PC-3 (cell line): ENCODE measurements at regions not wholly inside any gene's neighbourhood (a gene's known extent, or its start where the extent isn't known, plus 50 kb on each side); places are given as distances from the start of the nearest gene placed in this dataset.

Source experiments
- ATAC-seq: fragments of 200-7000 bp; cut with Tn5 transposase; 2 replicates; pipeline ENCODE4 v1.9.1; 2020; ENCODE audit warnings: mild to moderate bottlenecking, moderate library complexity
- BruUV-seq: library from RNA; stranded (reverse); fragments of 400-500 nt; replicated peaks from 2 replicates; lab custom pipeline; 2021; lab: Mats Ljungman, UMichigan
- CTCF ChIA-PET: fragments of 300-600 bp; sonication (Branson Sonifier 250); formaldehyde crosslinking; loops from one replicate; lab custom pipeline; 2022; ENCODE audit warnings: antibody characterized with exemption; lab: Charles Lee
- POLR2A ChIA-PET: fragments of 300-600 bp; sonication (Branson Sonifier 250); formaldehyde crosslinking; loops from one replicate; lab custom pipeline; 2022; ENCODE audit warnings: antibody characterized with exemption; ENCODE audit not compliant: unreplicated experiment; lab: Charles Lee
- DNase-seq: peaks from one replicate; pipeline ENCODE4 v3.0.0-alpha.2; 2015
- H2AFZ ChIP-seq: fragments of 300-600 bp; sonication (generic); 2 replicates; pipeline ENCODE4 v1.6.0; 2016; ENCODE audit warnings: antibody characterized with exemption, low read length
- H3F3A ChIP-seq: fragments of 300-600 bp; sonication (generic); one replicate; pipeline ENCODE4 v1.6.0; 2017; ENCODE audit warnings: antibody characterized with exemption, low read length, control low read depth, mild to moderate bottlenecking; ENCODE audit not compliant: unreplicated experiment
- H3K27ac ChIP-seq: fragments of 300-600 bp; sonication (generic); 2 replicates; pipeline ENCODE4 v1.5.1; 2016; ENCODE audit warnings: mild to moderate bottlenecking, low read length
- H3K27me3 ChIP-seq: fragments of 300-600 bp; sonication (generic); 2 replicates; pipeline ENCODE4 v1.6.1; 2016; ENCODE audit warnings: low read length, mixed read lengths
- H3K36me3 ChIP-seq: fragments of 300-600 bp; sonication (generic); 2 replicates; pipeline ENCODE4 v1.6.1; 2016; ENCODE audit warnings: low read depth, mixed run types, low read length, mixed read lengths
- H3K4me1 ChIP-seq: fragments of 300-600 bp; sonication (generic); 2 replicates; pipeline ENCODE4 v1.5.1; 2016; ENCODE audit warnings: low read length; ENCODE audit not compliant: insufficient read depth
- H3K4me2 ChIP-seq: fragments of 300-600 bp; sonication (generic); 2 replicates; pipeline ENCODE4 v1.6.0; 2016; ENCODE audit warnings: low read length
- H3K4me3 ChIP-seq: fragments of 300-600 bp; sonication (generic); 2 replicates; pipeline ENCODE4 v1.5.1; 2016; ENCODE audit warnings: mild to moderate bottlenecking, low read length, mixed read lengths
- H3K79me2 ChIP-seq: fragments of 300-600 bp; sonication (generic); 2 replicates; pipeline ENCODE4 v1.6.1; 2017; ENCODE audit warnings: low read length, mixed read lengths
- H3K9ac ChIP-seq: fragments of 300-600 bp; sonication (generic); 2 replicates; pipeline ENCODE4 v1.6.0; 2016; ENCODE audit warnings: mild to moderate bottlenecking, low read length
- H3K9me2 ChIP-seq: fragments of 300-600 bp; sonication (generic); replicated peaks from 2 replicates; pipeline ENCODE4 v1.6.1; 2016; ENCODE audit warnings: mixed run types, low read length, mixed read lengths
- H3K9me3 ChIP-seq: fragments of 300-600 bp; sonication (generic); 2 replicates; pipeline ENCODE4 v1.6.1; 2016; ENCODE audit warnings: low read length, mixed read lengths
- H4K20me1 ChIP-seq: fragments of 300-600 bp; sonication (generic); 2 replicates; pipeline ENCODE4 v1.6.1; 2016; ENCODE audit warnings: low read length, mixed read lengths
- EZH2 ChIP-seq: fragments of 300-600 bp; sonication (generic); IDR thresholded peaks from one replicate; pipeline ENCODE4 v1.6.1; 2017; ENCODE audit warnings: antibody characterized with exemption, mild to moderate bottlenecking, low read length; ENCODE audit not compliant: unreplicated experiment
- EZH2phosphoT487 ChIP-seq: fragments of 300-600 bp; sonication (generic); IDR thresholded peaks from 2 replicates; pipeline ENCODE4 v1.6.1; 2018; ENCODE audit warnings: mild to moderate bottlenecking, antibody characterized with exemption, low read length, borderline replicate concordance
- intact Hi-C: fragments of 100-400 bp; cut with micrococcal nuclease; formaldehyde crosslinking; loops from 2 replicates; pipeline ENCODE4 v1.9.0; 2023
- TF ChIP-seq, protein P1 (sequence below): fragments of 300-600 bp; sonication (generic); conservative IDR thresholded peaks from 2 replicates; pipeline ENCODE4 v1.5.1; 2017; ENCODE audit warnings: antibody characterized with exemption, low read depth, mild to moderate bottlenecking, low read length

DNA sequence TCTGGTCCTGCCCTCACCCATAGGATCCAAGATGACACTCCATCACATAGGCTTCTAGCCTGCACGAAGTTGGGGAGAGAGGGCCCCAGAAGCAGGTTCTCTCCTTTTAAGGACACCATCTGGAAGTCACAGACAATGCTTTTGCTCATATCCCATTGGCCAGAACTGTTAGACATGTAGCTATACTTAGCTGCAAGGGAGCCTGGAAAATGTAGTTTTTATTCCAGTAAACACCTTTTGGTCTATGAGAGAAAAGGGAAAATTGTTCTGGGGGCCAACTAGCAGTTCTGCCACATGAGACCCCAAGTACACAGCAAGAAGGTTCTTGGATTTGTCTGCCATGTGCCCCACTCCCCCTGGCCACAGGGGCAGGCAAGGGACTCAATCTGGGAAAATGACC lies 206.1 kb downstream of the ZFP36L2 start:
- Histone ChIP-seq H3K4me1 (0 out of 2 replicates have a peak, but pooled peaks cover 3% of the 10 kb centered on the region), H3K36me3 (no peaks in the 10 kb centered on the region), H3F3A (no peaks in the 10 kb centered on the region), H3K9ac (no peak overlapping the region), H4K20me1 (no peaks in the 10 kb centered on the region), H3K79me2 (no peaks in the 10 kb centered on the region), H3K4me2 (no peak overlapping the region), H3K9me2 (no peaks in the 10 kb centered on the region), H3K27ac (no peak overlapping the region), H3K27me3 (no peaks in the 10 kb centered on the region), H3K9me3 (no peaks in the 10 kb centered on the region), H2AFZ (no peak overlapping the region), H3K4me3 (no peak overlapping the region)
- ChIA-PET POLR2A (no interaction called here), CTCF (no interaction called here)
- DNase-seq: no peak
- intact Hi-C loops: loop anchor here (5.0 kb wide), 1 partner anchor 43 kb away; no protein-coding TSS in a partner anchor
- no peak for TF ChIP-seq EZH2
- no peak for TF ChIP-seq EZH2phosphoT487
- TF ChIP-seq, protein P1, sequence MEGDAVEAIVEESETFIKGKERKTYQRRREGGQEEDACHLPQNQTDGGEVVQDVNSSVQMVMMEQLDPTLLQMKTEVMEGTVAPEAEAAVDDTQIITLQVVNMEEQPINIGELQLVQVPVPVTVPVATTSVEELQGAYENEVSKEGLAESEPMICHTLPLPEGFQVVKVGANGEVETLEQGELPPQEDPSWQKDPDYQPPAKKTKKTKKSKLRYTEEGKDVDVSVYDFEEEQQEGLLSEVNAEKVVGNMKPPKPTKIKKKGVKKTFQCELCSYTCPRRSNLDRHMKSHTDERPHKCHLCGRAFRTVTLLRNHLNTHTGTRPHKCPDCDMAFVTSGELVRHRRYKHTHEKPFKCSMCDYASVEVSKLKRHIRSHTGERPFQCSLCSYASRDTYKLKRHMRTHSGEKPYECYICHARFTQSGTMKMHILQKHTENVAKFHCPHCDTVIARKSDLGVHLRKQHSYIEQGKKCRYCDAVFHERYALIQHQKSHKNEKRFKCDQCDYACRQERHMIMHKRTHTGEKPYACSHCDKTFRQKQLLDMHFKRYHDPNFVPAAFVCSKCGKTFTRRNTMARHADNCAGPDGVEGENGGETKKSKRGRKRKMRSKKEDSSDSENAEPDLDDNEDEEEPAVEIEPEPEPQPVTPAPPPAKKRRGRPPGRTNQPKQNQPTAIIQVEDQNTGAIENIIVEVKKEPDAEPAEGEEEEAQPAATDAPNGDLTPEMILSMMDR: no peak
- BruUV-seq: no TSS peak
- no peak for ATAC-seq

DNA sequence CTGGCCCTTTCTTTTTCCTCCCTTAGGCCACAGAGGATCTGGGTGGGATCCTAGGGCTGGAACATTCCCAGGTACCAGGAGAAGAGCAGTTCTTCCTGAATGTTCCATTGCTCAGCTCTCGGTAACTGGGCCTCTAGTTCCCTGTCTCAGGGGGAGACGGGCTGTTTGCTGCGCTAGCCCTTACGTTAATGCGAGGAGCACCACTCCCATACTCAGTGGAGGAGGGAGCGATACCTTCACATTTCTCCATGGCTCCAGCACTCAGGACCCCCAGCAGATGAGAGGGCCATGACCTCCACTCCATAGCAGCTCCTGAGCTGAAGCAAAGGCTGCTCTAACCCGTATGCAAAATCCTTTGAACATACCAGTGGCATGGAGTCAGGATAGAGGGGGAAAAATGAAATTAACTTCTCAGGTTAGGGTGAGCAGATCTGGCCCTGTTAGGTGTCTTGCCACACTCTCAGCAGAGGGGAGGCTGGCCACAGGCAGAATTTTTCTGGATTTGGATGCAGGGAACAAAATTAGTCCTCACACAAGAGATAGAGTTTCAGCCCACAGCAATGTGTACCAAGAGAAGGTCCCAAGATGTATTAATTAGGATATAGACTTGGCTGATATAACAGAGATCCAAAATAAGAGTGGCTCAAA lies 206.7 kb downstream of the ZFP36L2 start:
- no peak for DNase-seq
- Histone ChIP-seq H3K4me1 (no peaks in the 10 kb centered on the region), H2AFZ (no peak overlapping the region), H3K9me2 (no peaks in the 10 kb centered on the region), H3K27ac (no peak overlapping the region), H3K9ac (no peak overlapping the region), H4K20me1 (no peaks in the 10 kb centered on the region), H3K4me3 (no peak overlapping the region), H3K27me3 (no peaks in the 10 kb centered on the region), H3K79me2 (no peaks in the 10 kb centered on the region), H3K9me3 (no peaks in the 10 kb centered on the region), H3K36me3 (no peaks in the 10 kb centered on the region), H3F3A (no peaks in the 10 kb centered on the region), H3K4me2 (no peak overlapping the region)
- ChIA-PET POLR2A (no interaction called here), CTCF (no interaction called here)
- no peak for ATAC-seq
- no TSS peak for BruUV-seq
- TF ChIP-seq EZH2 (no peak), EZH2phosphoT487 (no peak)
- TF ChIP-seq, protein P1: no peak
- intact Hi-C loops: loop anchor here (5.0 kb wide), 1 partner anchor 42 kb away; no protein-coding TSS in a partner anchor

DNA sequence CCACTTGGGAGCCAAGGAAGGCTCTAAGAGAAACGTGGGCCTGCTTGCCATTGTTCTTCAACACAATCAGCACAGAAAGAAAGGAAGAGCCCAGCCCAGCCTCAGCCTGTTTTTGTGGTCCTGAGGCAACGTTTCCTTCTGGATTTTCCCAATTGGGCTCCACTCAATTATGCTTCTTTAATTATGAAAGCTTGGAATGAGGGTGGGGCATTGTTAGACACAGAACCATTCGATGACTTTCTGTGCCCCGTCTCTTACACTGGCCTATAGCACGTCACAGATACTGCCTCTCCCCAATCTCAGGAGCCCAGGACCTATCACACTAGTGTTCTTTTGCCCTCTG lies 207.4 kb downstream of the ZFP36L2 start:
- ChIA-PET CTCF (no interaction called here), POLR2A (no interaction called here)
- no peaks in the 10 kb centered on the region for H3K27me3 ChIP-seq
- H3K27ac ChIP-seq: no peak overlapping the region
- intact Hi-C loops: no loop called here
- H3K4me2 ChIP-seq: no peak overlapping the region
- DNase-seq (no peak), ATAC-seq (no peak)
- no peaks in the 10 kb centered on the region for H3F3A ChIP-seq
- no peak overlapping the region for H2AFZ ChIP-seq
- TF ChIP-seq EZH2: no peak
- TF ChIP-seq, protein P1: no peak
- H3K9ac ChIP-seq: no peak overlapping the region
- no peaks in the 10 kb centered on the region for H4K20me1 ChIP-seq
- H3K36me3 ChIP-seq: no peaks in the 10 kb centered on the region
- no peak overlapping the region for H3K4me3 ChIP-seq
- no peaks in the 10 kb centered on the region for H3K9me2 ChIP-seq
- BruUV-seq: no TSS peak
- no peaks in the 10 kb centered on the region for H3K9me3 ChIP-seq
- H3K79me2 ChIP-seq: no peaks in the 10 kb centered on the region
- no peaks in the 10 kb centered on the region for H3K4me1 ChIP-seq
